Astrocyte of the cerebellum (primary cell): ENCODE measurements at regions not wholly inside any gene's neighbourhood (a gene's known extent, or its start where the extent isn't known, plus 50 kb on each side); places are given as distances from the start of the nearest gene placed in this dataset.

ENCODE experiments used
- DNase-seq: peaks from one replicate; pipeline ENCODE4 v3.0.0-alpha.2; 2011; ENCODE audit warnings: low read depth
- H3K4me3 ChIP-seq: 2 replicates; pipeline ENCODE4 v1.5.1; 2011; ENCODE audit warnings: mild to moderate bottlenecking, low read depth, low read length, moderate library complexity
- in situ Hi-C: cut with HindIII; loops from 2 replicates; pipeline ENCODE4 v1.10.0; 2017; ENCODE audit warnings: low sequenced_read_pairs
- TF ChIP-seq, protein P1 (sequence below): IDR thresholded peaks from 2 replicates; pipeline ENCODE4 v1.5.1; 2012; ENCODE audit warnings: low read length, low read depth, moderate library complexity, mild to moderate bottlenecking; ENCODE audit errors: missing control alignments

- in situ Hi-C loops: no loop called here
- TF ChIP-seq, protein P1, sequence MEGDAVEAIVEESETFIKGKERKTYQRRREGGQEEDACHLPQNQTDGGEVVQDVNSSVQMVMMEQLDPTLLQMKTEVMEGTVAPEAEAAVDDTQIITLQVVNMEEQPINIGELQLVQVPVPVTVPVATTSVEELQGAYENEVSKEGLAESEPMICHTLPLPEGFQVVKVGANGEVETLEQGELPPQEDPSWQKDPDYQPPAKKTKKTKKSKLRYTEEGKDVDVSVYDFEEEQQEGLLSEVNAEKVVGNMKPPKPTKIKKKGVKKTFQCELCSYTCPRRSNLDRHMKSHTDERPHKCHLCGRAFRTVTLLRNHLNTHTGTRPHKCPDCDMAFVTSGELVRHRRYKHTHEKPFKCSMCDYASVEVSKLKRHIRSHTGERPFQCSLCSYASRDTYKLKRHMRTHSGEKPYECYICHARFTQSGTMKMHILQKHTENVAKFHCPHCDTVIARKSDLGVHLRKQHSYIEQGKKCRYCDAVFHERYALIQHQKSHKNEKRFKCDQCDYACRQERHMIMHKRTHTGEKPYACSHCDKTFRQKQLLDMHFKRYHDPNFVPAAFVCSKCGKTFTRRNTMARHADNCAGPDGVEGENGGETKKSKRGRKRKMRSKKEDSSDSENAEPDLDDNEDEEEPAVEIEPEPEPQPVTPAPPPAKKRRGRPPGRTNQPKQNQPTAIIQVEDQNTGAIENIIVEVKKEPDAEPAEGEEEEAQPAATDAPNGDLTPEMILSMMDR: no peak
- DNase-seq: no peak
Measured at GRCh38 chr11:29265792-29266191, 751.0 kb downstream of the KCNA4 start.

GRCh38 chr11:29265381-29265780 is 751.4 kb downstream of the KCNA4 start:
- in situ Hi-C loops: no loop called here
- no peak overlapping the region for H3K4me3 ChIP-seq
- DNase-seq: no peak
- TF ChIP-seq, protein P1: no peak

More at GRCh38 chr11:29265792-29266191, 751.0 kb downstream of the KCNA4 start:
- no peak overlapping the region for H3K4me3 ChIP-seq

- DNase-seq: peak; percentile 27
- in situ Hi-C loops: loop anchor here (5.0 kb wide), 1 partner anchor 77 kb away; no protein-coding TSS in a partner anchor
- H3K4me3 ChIP-seq: no peak overlapping the region
- TF ChIP-seq, protein P1: no peak
Measured at GRCh38 chr11:29263971-29264682, 752.7 kb downstream of the KCNA4 start.

GRCh38 chr11:29261831-29262230 is 755.0 kb downstream of the KCNA4 start:
- no peak overlapping the region for H3K4me3 ChIP-seq
- TF ChIP-seq, protein P1: no peak
- DNase-seq: no peak
- in situ Hi-C loops: loop anchor here (5.0 kb wide), 1 partner anchor 75 kb away; no protein-coding TSS in a partner anchor

DNA sequence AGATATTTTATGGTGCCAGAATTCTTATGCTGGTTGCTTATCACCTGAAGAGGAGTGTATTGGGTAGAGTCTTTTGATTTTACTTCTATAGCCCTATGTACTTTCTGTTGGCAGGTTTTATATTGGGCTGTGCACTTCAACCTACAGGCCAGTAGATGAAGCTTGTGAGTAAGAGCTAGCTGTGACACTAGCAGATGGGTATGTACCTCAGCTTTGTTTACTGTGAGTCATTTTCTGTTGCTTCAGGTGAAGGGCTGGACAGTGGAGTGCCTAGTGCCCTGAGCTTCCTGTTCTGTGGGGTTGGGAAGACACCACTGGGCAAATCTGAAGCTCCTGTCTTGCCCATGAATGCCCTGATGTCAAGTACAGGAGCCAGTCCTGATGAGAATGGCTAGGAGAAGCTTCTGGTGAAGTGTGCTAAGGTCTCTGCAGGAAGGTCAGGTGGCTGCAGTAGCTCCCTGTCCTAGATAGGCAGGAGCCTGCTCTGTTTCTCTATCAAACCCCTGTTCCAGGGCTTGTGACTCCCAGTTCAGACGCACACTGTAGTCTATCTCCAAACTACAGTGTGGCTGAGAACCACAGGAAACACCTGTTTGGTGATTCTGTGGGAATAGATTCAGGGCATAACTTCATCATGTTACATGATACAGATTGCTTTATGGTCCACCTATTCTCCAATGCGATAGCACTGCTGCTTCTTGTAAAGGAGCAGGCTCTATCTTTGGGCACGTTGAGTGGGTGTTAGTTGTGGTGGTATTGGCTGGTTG is 755.7 kb downstream of the KCNA4 start:
- no peak overlapping the region for H3K4me3 ChIP-seq
- in situ Hi-C loops: loop anchor here (5.0 kb wide), 1 partner anchor 74 kb away; no protein-coding TSS in a partner anchor
- DNase-seq: no peak
- TF ChIP-seq, protein P1: no peak

GRCh38 chr11:29258411-29258810 is 758.4 kb downstream of the KCNA4 start:
- TF ChIP-seq, protein P1: no peak

More at GRCh38 chr11:29258411-29258810, 758.4 kb downstream of the KCNA4 start:
- in situ Hi-C loops: no loop called here
- no peak for DNase-seq
- H3K4me3 ChIP-seq: no peak overlapping the region
